ENCODE measurements at regions not wholly inside any gene's neighbourhood (a gene's known extent, or its start where the extent isn't known, plus 50 kb on each side); places are given as distances from the start of the nearest gene placed in this dataset.
"Not testable (repeated sequence)": the region's sequence is repeated elsewhere in the genome, so short reads cannot be mapped to it uniquely, and the experiment has no call there.

- DNase-seq = peak; percentile 86
Observed at GRCh38 chr14:84432676-84433075, 1097.3 kb upstream of the FLRT2 start.

GRCh38 chr14:84433961-84434360 is 1096.0 kb upstream of the FLRT2 start:
- no peak for DNase-seq

- DNase-seq = no peak
Observed at GRCh38 chr14:84435820-84436324, 1094.1 kb upstream of the FLRT2 start.

GRCh38 chr14:84436528-84436927 is 1093.4 kb upstream of the FLRT2 start:
- DNase-seq = no peak

GRCh38 chr14:84442521-84442920 is 1087.4 kb upstream of the FLRT2 start:
- peak; percentile 43 for DNase-seq

- no peak for DNase-seq
Observed at GRCh38 chr14:84445486-84445885, 1084.5 kb upstream of the FLRT2 start.

GRCh38 chr14:84446250-84446649 is 1083.7 kb upstream of the FLRT2 start:
- DNase-seq = no peak

- no peak for DNase-seq
Observed at GRCh38 chr14:84453307-84453950, 1076.5 kb upstream of the FLRT2 start.

- no peak for DNase-seq
Observed at GRCh38 chr14:84454114-84454513, 1075.8 kb upstream of the FLRT2 start.

- no peak for DNase-seq
Observed at GRCh38 chr14:84456946-84457345, 1073.0 kb upstream of the FLRT2 start.

- no peak for DNase-seq
Observed at GRCh38 chr14:84458881-84459280, 1071.1 kb upstream of the FLRT2 start.

- DNase-seq = no peak
Observed at GRCh38 chr14:84465880-84466279, 1064.1 kb upstream of the FLRT2 start.

- no peak for DNase-seq
Observed at GRCh38 chr14:84468153-84468552, 1061.8 kb upstream of the FLRT2 start.

- no peak for DNase-seq
Observed at GRCh38 chr14:84477996-84478395, 1051.9 kb upstream of the FLRT2 start.

- no peak for DNase-seq
Observed at GRCh38 chr14:84482256-84483071, 1047.5 kb upstream of the FLRT2 start.

GRCh38 chr14:84483072-84483420 is 1046.9 kb upstream of the FLRT2 start:
- no peak for DNase-seq

- DNase-seq = not testable (repeated sequence)
Observed at GRCh38 chr14:84484243-84484642, 1045.7 kb upstream of the FLRT2 start.

- no peak for DNase-seq
Observed at GRCh38 chr14:84485036-84485435, 1044.9 kb upstream of the FLRT2 start.

GRCh38 chr14:84490081-84490480 is 1039.9 kb upstream of the FLRT2 start:
- no peak for DNase-seq

GRCh38 chr14:84492685-84493084 is 1037.3 kb upstream of the FLRT2 start:
- DNase-seq = no peak

GRCh38 chr14:84493779-84494178 is 1036.2 kb upstream of the FLRT2 start:
- peak; percentile 1 for DNase-seq

- no peak for DNase-seq
Observed at GRCh38 chr14:84496677-84497076, 1033.3 kb upstream of the FLRT2 start.

GRCh38 chr14:84512823-84513222 is 1017.1 kb upstream of the FLRT2 start:
- not testable (repeated sequence) for DNase-seq

GRCh38 chr14:84519836-84520235 is 1010.1 kb upstream of the FLRT2 start:
- DNase-seq = no peak

All from NCI-H146 (cell line).